ENCODE measurements at regions not wholly inside any gene's neighbourhood (a gene's known extent, or its start where the extent isn't known, plus 50 kb on each side); places are given as distances from the start of the nearest gene placed in this dataset.

GRCh38 chr4:82136161-82136801 lies 237.5 kb downstream of the HNRNPD start (continued):
- no peak for TF ChIP-seq HSF1 (IDR thresholded peaks at IDR 0.05; ENCODE audit: low read depth, low read length)

- SMC1A ChIA-PET (ENCODE audit: uncharacterized antibody, unreplicated experiment): interaction anchor here (0.8 kb wide), 1 partner anchor 9 kb away, joined by 3 read pairs; no protein-coding TSS in a partner anchor
- CTCF ChIA-PET: no interaction called here
- POLR2A ChIA-PET: no interaction called here
- intact Hi-C loops (cut with micrococcal nuclease; ENCODE audit: unreplicated experiment): no loop called here
- Histone ChIP-seq H3K4me3 (no peak overlapping the region), H3K27ac (ENCODE audit: control insufficient read depth, insufficient read depth) (no peak overlapping the region), H3K9ac (ENCODE audit: control insufficient read depth, insufficient read depth, low read length) (no peak overlapping the region), H3K36me3 (ENCODE audit: control insufficient read depth in 2 of 2, insufficient read depth in 2 of 2, low read length in 1 of 2) (no peaks in the 10 kb centered on the region), H3K4me1 (ENCODE audit: control insufficient read depth, insufficient read depth, low read length) (no peaks in the 10 kb centered on the region), H3K79me2 (ENCODE audit: control insufficient read depth, insufficient read depth, low read length) (no peaks in the 10 kb centered on the region), H3K27me3 (replicated peaks in 1 of 2; ENCODE audit: control insufficient read depth in 2 of 2, insufficient read depth in 2 of 2, low read length in 1 of 2) (no peaks in the 10 kb centered on the region), H3K9me3 (replicated peaks; ENCODE audit: control insufficient read depth, insufficient read depth, low read length) (no peaks in the 10 kb centered on the region), H2AFZ (ENCODE audit: control insufficient read depth, low read depth, low read length) (no peak overlapping the region), H4K20me1 (ENCODE audit: control insufficient read depth, insufficient read depth) (no peaks in the 10 kb centered on the region), H3K4me2 (ENCODE audit: control insufficient read depth, insufficient read depth) (no peak overlapping the region)
- in situ Hi-C loops (cut with MboI): no loop called here
- RAD21 ChIA-PET (ENCODE audit: unreplicated experiment): no interaction called here
- FAIRE-seq (no peak), DNase-seq (ENCODE audit: low read depth, low spot score) (no peak), ATAC-seq (no peak)
- no peak for TF ChIP-seq RELB (IDR thresholded peaks at IDR 0.05; ENCODE audit: low read depth)
- TF ChIP-seq BACH1 (IDR thresholded peaks at IDR 0.05; ENCODE audit: borderline replicate concordance): no peak
- TF ChIP-seq ZNF24 (IDR thresholded peaks at IDR 0.05): no peak
- TF ChIP-seq ATF3 (IDR thresholded peaks at IDR 0.05; ENCODE audit: borderline replicate concordance, extremely low read depth, low read depth, low read length): no peak
- no peak for TF ChIP-seq HSF1 (IDR thresholded peaks at IDR 0.05; ENCODE audit: low read depth, low read length)
- no peak for TF ChIP-seq ZNF687 (IDR thresholded peaks at IDR 0.05)
- TF ChIP-seq TCF3 (IDR thresholded peaks at IDR 0.05; ENCODE audit: borderline replicate concordance, insufficient read depth, low read depth, low read length): no peak
- no peak for TF ChIP-seq JUNB (IDR thresholded peaks at IDR 0.05)
- TF ChIP-seq NR2C1 (IDR thresholded peaks at IDR 0.05): no peak
- no peak for TF ChIP-seq ZZZ3 (IDR thresholded peaks at IDR 0.05; ENCODE audit: control insufficient read depth, insufficient read length, low read depth)
- no peak for TF ChIP-seq GABPA (IDR thresholded peaks at IDR 0.05; ENCODE audit: low read depth)
- TF ChIP-seq RBBP5 (conservative IDR thresholded peaks at IDR 0.05): no peak
- TF ChIP-seq EGR1 (IDR thresholded peaks at IDR 0.05; ENCODE audit: borderline replicate concordance in 1 of 2, low read depth in 2 of 2, low read length in 2 of 2): no peak
- 21% methylated on average over 4 of the region's 4 CpGs for WGBS (ENCODE audit: insufficient coverage, insufficient replicate concordance, low lambda C conversion rate, missing lambda C conversion rate)
- BruUV-seq (replicated peaks): no TSS peak
These were observed 245.4 kb downstream of the HNRNPD start for GRCh38 chr4:82128355-82128754.

Measured in GM12878 (cell line).